Activated CD4-positive, alpha-beta T cell treated with anti-CD3 and anti-CD28 coated beads for 4 hours (primary cell): ENCODE measurements at regions not wholly inside any gene's neighbourhood (a gene's known extent, or its start where the extent isn't known, plus 50 kb on each side); places are given as distances from the start of the nearest gene placed in this dataset.

ENCODE experiments used
- DNase-seq, 2 donors: peaks; one replicate each; pipeline ENCODE4 v3.0.0-alpha.2; 2020

GRCh38 chr3:118550556-118550955 lies 484.1 kb downstream of the IGSF11 start:
- no peak for DNase-seq

- DNase-seq, result no peak
Observed at GRCh38 chr3:118554148-118554838, 480.4 kb downstream of the IGSF11 start.

- no peak for DNase-seq
Observed at GRCh38 chr3:118556983-118557382, 477.7 kb downstream of the IGSF11 start.

GRCh38 chr3:118557513-118557912 lies 477.1 kb downstream of the IGSF11 start:
- no peak for DNase-seq

GRCh38 chr3:118559286-118559685 lies 475.4 kb downstream of the IGSF11 start:
- no peak for DNase-seq

- DNase-seq, result no peak
Observed at GRCh38 chr3:118564800-118565199, 469.8 kb downstream of the IGSF11 start.

- DNase-seq, result no peak
Observed at GRCh38 chr3:118573912-118574311, 460.7 kb downstream of the IGSF11 start.

GRCh38 chr3:118577055-118577777 lies 457.4 kb downstream of the IGSF11 start:
- DNase-seq, result no peak

- DNase-seq, result no peak
Observed at GRCh38 chr3:118578559-118578958, 456.1 kb downstream of the IGSF11 start.

- no peak for DNase-seq
Observed at GRCh38 chr3:118587037-118587741, 447.5 kb downstream of the IGSF11 start.

GRCh38 chr3:118587847-118588246 lies 446.8 kb downstream of the IGSF11 start:
- no peak for DNase-seq

- DNase-seq, result no peak
Observed at GRCh38 chr3:118593277-118593670, 441.4 kb downstream of the IGSF11 start.

- no peak for DNase-seq
Observed at GRCh38 chr3:118597184-118597583, 437.5 kb downstream of the IGSF11 start.

- no peak for DNase-seq
Observed at GRCh38 chr3:118607915-118608820, 426.5 kb downstream of the IGSF11 start.

- DNase-seq, result no peak
Observed at GRCh38 chr3:118618247-118619040, 416.2 kb downstream of the IGSF11 start.

GRCh38 chr3:118626453-118626852 lies 408.2 kb downstream of the IGSF11 start:
- no peak for DNase-seq

- no peak for DNase-seq
Observed at GRCh38 chr3:118628704-118629341, 405.8 kb downstream of the IGSF11 start.

- no peak for DNase-seq
Observed at GRCh38 chr3:118629821-118630220, 404.8 kb downstream of the IGSF11 start.

- DNase-seq, result no peak
Observed at GRCh38 chr3:118635711-118636110, 398.9 kb downstream of the IGSF11 start.

- no peak for DNase-seq
Observed at GRCh38 chr3:118636841-118637240, 397.8 kb downstream of the IGSF11 start.

- DNase-seq, result no peak
Observed at GRCh38 chr3:118637846-118638245, 396.8 kb downstream of the IGSF11 start.
